Right lung (tissue), 2 donors: ENCODE measurements at regions not wholly inside any gene's neighbourhood (a gene's known extent, or its start where the extent isn't known, plus 50 kb on each side); places are given as distances from the start of the nearest gene placed in this dataset.

Experiments used
- DNase-seq, 2 donors: peaks; one replicate each; pipeline ENCODE4 v3.0.0-alpha.2; 2013

- no peak for DNase-seq
Observed at GRCh38 chr21:28644762-28645161, 347.9 kb downstream of the LTN1 start.

GRCh38 chr21:28642891-28643290 is 349.8 kb downstream of the LTN1 start:
- no peak for DNase-seq

GRCh38 chr21:28641731-28642130 is 350.9 kb downstream of the LTN1 start:
- DNase-seq: no peak

- DNase-seq: no peak
Observed at GRCh38 chr21:28640326-28640725, 352.4 kb downstream of the LTN1 start.

GRCh38 chr21:28639737-28640136 is 352.9 kb downstream of the LTN1 start:
- no peak for DNase-seq

- no peak for DNase-seq
Observed at GRCh38 chr21:28636752-28637691, 355.7 kb downstream of the LTN1 start.

GRCh38 chr21:28635541-28635940 is 357.1 kb downstream of the LTN1 start:
- DNase-seq: no peak

GRCh38 chr21:28633839-28634555 is 358.7 kb downstream of the LTN1 start:
- no peak for DNase-seq

GRCh38 chr21:28632755-28633408 is 359.8 kb downstream of the LTN1 start:
- DNase-seq: no peak

GRCh38 chr21:28627691-28628090 is 365.0 kb downstream of the LTN1 start:
- DNase-seq: no peak

GRCh38 chr21:28627261-28627660 is 365.4 kb downstream of the LTN1 start:
- DNase-seq: no peak

GRCh38 chr21:28624626-28625025 is 368.1 kb downstream of the LTN1 start:
- no peak for DNase-seq

- DNase-seq: no peak
Observed at GRCh38 chr21:28617300-28617699, 375.4 kb downstream of the LTN1 start.

- no peak for DNase-seq
Observed at GRCh38 chr21:28615276-28615675, 377.4 kb downstream of the LTN1 start.

- no peak for DNase-seq
Observed at GRCh38 chr21:28614791-28615190, 377.9 kb downstream of the LTN1 start.

GRCh38 chr21:28608646-28609045 is 384.0 kb downstream of the LTN1 start:
- no peak for DNase-seq

- no peak for DNase-seq
Observed at GRCh38 chr21:28607545-28607944, 385.1 kb downstream of the LTN1 start.

GRCh38 chr21:28604946-28605537 is 387.6 kb downstream of the LTN1 start:
- DNase-seq: peak in 1 of 2 donors; percentile 6

- DNase-seq: no peak
Observed at GRCh38 chr21:28602546-28602945, 390.1 kb downstream of the LTN1 start.

- no peak for DNase-seq
Observed at GRCh38 chr21:28598214-28598613, 394.5 kb downstream of the LTN1 start.

GRCh38 chr21:28592205-28592865 is 400.3 kb downstream of the LTN1 start:
- no peak for DNase-seq

- DNase-seq: no peak
Observed at GRCh38 chr21:28590676-28591075, 402.0 kb downstream of the LTN1 start.
